Stimulated activated naive CD4-positive, alpha-beta T cell (primary cell): ENCODE measurements at regions not wholly inside any gene's neighbourhood (a gene's known extent, or its start where the extent isn't known, plus 50 kb on each side); places are given as distances from the start of the nearest gene placed in this dataset.

Experiments
- DNase-seq, 6 experiments: peaks; one replicate each; lab custom pipeline; 2025; lab: John Stamatoyannopoulos, UW

DNA sequence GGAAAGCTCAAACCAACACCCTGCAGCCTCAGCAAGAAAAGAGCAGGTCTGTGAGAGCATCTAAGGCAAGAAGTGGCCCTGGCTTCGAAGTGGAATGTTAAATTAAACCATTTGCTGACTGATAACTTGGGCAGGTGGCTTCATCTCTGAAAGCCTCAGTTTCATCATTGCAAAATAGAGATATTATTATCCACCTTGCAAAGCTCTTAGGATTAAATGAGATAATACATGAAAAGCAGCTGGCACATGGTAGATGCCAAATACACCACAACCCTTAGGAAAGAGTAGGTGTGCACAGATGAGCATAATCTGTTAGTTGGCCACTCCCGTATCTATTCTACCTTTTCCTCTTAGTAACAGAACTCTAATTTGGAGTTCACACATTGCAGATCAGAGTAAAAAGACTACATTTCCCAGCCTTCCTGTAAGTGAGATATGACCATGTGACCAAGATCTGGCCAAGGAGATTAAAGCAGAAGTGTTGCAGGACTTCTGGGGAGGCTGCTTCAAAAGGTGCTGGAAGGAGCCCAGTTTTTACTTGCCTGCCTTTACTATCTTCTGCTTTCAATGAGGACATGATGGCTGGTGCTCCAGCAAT, 288.7 kb downstream of the SOX9 start:
- no peak for DNase-seq

DNA sequence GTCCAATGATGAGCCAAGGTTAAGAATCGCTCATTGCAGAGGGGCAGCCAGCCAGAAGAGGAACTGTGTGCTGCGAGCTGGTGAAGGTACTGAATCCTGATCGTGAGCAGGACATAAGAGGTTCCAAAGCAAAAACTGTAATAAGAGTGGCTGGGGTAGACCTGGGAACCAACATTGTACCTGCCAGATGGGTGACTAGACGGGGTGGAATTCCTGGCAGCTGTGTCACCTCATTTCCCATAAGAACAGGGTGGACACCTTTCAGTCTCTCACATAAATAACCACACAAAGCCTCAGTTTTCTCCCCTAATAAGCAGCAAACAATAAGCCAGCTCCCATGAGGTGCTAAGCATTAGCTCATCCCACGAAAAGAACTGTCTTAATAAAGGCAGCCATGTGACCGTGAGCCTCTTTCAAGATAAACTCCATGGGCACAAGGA, 290.3 kb downstream of the SOX9 start:
- no peak for DNase-seq

DNA sequence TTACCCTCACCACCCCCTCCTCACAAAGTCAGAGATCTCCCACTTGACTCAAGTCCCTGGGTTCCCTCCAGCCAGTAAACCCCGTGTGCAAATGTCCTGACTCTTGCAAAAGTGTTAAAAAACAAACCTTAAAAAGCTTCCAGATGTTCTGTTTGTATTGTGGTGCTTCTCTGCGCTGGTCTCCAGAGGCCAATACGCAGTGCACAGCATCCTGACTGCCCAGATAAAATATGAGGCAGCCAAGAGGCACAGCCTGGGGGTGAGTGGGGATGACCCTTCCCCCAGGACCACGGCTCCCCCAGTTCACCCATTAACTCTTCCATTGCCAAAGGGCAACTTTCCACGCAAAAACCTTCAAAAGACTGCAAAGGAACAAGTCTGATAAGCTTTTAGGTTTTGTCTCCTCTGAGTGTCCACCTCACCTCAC, 291.8 kb downstream of the SOX9 start:
- no peak for DNase-seq

DNA sequence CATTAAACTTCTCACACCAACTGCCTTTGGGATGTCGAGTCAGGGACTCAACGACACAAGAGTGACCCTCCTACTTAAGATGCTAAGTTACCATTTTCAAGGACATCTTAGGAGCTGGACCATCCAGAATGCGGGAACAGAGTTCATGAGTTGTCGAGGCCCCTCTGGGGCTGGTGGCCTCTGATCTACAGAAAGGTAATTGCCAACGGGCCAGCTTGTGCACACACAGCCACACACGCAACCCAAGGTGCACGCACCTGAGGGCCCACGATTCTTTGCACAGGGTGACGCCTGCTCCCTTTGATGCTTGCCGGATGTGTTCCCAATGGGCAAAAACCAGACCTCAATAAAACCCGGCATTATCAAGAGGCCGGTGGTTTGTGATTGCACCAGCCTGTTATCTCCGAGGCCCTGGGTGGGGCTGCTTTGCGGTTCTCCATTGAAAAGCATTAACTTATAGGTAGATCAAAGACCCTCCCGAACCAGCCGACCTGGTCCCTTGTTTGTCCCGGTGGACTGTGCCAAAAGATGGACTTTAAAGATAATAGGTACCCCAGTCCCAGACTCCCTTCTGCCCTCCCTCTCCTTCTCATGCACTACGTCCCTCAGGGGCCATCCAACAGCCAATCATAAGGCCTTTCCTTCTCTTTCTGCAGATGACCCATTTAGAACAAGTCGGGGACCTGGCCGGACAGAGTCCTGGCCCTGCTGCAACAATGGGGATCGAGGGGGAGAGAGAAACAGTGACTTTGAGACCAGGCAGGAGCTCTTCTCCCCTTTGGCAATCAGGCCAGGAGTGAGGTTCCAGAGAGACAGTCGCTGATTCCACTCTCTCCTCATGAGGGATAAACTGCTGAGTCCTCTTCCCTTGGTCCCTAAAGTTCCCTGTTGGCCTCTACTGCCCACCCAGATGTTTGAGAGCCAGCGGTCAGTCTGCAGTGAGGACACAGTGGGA, 292.5 kb downstream of the SOX9 start:
- no peak for DNase-seq

DNA sequence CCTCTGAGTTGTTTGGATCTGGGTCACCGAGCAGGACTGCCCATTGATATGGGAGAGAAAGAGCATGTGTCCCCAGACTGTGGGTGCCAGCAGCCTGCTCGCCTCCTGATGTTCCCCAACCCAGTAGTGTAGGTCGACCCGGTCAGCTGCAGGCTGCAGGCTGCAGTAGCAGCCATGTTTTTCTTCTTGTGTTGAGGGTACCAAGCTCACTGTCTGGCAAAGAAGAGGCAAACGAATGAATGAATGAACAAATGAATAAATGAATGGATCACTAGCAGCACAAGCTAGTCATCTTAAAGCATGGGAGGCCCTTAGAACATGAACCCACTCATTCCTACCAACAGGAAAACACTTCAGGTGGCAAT, 293.2 kb downstream of the SOX9 start:
- no peak for DNase-seq

DNA sequence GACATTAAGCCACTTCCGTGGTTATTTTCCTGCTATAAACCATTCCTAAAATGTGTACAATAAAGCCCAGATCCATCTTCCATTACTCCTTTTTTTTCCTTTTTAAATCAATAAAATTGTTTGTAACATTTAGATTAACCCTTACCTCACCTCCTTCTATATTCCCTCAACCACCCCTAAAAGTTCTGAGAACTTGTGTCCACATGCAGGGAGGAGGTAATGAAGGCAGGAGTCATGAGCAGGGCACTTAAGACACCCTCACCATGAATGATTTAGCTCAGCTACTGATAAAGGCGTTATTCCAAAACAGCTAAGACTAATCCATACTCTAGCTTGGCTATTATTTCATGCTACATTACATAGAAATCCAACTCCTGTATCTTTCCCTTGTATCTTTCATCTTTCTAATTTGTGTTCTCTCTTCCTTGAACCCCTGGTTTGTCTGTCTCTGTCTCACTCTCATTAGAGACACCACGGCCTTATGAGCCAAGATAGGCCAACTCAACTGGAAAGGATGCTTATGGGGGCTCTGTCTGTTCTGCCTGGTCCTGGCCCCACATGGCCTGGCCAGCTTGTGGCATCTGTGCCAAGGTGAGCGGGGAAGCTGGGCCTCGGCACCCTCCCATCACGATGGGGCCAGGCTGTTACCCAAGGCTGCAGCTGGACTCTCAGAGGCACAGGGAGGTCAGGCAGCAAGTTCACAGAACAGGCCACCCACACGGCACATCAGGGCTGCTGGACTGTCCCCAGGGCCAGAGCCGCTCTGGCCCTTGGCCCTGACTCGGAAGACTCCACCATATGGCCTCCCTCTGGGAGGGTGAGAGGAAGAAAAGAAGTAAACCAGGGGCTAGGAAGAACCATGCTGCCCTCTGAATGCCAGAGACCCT, 294.4 kb downstream of the SOX9 start:
- no peak for DNase-seq

DNA sequence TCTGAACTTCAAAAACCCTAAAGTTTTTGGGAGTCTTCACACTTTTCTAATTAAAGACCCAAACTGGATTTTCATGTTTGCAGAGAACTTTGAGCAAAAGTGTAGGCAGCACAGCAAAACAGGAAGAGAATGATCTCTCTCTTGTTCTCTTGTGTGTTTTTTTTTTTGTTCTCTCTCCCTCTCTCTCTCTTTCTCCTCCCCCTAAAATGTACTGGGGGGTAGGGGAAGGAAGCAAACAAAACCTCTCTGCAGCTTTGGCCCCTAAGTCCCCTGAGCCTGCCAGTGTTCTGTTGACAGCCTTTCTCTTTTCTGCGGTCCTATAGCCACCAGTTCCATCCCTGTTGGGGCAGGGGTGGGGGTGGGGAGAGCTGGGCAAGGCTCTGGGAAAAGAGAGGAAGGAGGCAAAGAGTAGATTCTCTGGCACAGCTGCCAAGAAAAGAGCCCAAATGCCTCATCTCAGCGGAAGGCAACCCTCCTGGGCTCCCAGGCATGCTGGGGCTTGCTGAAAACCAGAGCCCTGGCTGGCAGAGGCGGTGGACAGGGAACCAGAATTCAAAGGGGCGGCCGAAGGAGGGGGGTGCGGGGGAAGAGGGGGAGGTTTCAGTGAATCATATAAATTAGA, 295.3 kb downstream of the SOX9 start:
- DNase-seq, result no peak

DNA sequence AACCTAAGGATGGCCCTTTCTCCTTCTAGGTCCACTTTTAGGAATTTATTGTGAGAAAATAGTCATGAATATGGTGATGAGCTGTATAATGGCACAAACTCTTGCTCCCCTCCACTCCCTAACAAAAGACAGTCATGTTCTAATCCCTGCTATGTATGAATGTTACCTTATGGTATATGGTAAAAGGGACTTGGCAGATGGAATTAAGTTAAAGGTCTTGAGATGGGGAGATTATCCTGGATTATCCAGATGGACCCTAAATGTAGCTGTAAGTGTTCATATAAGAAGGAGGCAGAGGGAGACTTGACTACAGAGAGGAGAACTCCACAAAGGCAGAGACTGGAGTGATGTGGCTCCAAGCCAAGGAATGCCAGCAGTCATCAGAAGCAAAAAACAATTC, 296.1 kb downstream of the SOX9 start:
- no peak for DNase-seq

DNA sequence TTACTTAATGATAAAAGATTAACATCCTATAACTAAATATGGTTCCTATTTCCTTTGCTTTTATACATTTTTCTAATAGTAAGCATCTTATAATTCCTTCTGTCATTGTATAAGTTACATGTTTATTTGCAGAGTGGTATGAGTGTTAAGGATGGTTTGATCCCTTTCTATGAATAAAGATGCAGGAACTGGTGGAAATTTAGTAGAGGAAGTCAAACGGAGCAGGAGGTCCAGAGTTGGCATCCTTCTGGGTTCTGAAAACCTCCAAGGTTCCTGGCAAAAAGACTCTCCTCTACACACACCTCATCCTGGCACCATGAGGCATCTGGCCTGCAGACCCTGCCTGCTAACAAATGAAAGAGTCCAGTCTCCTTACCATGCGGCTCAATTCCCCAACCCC, 296.8 kb downstream of the SOX9 start:
- DNase-seq, result no peak

DNA sequence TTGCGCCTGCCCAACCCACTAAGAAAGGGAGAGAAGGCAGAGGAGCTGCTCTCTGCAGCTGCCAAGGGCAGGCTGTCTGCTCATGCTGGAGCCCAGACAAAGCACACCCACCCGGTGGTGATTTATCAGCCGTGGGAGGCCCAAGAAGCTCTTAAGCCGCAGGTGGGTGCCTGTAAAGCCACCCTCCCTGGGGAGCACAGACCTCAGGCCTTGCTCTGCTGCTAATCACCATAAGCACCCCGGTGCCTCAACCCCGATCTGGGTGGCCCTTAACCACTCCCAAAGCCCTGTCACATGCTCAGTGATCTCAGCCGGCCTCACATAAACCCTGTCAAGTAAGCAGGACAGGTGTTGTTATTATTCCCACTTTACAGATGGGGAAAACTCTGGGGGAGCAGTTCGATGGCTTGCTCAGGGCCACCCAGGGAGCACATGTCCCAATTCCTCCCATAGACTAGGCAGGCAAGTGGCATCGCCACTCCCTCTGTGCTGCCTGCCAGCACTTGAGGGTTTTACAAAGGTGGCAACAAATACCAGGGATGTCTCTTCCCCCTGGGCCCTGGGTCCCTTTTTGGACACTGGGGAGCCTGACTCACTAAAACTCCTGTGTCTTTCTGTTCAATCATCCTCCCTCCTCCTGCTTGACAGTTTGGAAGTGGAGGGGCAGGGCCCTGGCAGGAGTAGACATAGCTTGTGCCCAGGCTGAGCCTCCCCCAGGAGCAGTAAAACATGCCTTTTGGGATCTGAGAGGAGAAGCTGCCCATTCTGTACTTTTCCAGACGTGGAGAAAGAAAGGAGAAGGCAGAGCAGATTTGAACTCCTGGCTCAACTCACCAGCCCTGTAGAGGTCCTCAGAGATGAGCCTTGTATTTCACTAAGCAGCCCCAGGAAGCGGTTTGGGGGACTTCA, 299.3 kb downstream of the SOX9 start:
- DNase-seq, result no peak

DNA sequence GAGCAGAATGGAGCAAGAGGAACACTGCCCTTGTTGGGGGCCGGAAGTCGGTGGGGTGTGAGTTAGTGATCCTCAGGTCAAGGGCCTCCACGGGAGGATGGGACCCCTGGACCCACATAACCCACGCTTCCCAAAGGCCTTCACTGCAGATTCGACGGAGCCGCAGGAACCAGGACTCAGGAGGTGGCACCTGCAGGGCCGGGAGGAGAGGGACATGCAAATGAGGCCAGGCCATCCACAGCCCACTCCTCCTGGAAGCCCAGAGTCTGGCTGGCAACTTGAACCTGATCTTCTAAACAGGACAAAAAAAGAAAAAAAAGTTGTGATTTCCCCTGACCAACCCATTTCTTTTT, 299.9 kb downstream of the SOX9 start:
- DNase-seq, result no peak

DNA sequence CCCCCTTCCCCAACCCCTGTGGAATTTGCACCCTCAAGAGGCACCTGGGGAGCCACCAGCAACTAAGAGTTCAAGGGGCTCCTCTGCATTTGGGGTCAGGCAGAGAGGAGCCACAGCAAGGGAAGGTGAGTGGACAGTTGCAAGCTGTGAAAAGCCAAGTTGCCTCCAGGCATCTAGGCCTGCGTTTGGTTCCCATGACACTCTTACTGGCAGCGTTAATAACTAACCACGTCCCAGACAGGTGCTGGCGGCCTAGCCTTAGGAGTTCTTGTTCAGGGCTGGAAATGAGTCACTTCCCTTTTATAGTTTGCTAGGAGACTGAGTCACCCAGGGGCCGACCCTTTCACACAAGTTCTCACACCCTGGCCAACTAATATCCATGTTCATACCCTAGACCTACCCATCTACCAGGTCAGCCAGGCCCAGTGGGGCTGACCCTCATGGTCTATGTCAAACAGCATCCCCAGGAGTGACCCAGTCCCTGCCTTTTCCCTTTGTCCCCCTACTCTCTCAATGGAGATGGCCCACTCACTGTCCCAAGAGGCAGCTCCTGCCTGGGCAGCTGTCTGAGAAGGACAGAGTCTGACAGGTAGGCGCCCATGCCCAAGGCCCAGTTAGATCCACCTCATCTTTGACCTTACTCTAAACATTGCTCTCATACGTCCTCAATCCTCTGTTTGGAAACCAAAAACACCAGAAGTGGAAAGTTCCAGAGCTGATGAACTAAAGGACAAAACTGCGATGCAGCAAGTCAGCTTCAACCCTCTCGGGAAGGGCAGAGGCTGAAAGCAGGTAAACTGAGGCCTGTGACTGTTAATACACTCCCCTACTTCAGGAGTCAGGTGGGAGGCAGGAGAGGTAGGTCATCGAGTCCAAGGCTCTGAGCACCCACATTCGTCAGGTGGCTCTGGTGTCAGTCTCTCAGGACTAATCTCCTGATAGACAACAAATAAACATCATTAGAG, 300.6 kb downstream of the SOX9 start:
- no peak for DNase-seq

DNA sequence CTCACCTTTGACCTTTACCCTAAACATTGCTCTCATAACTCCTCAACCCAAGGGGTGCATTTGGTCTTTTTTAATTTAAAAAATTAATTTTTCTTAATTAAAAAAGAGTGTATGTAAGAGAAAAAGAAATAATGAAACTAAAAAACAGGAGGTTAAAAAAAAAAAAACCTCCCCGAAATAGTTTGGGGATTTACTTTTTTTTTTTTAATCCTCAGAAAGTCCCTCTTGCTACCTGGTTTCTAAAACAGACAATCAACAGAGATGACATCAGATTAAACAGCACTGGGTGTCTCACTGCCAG, 301.3 kb downstream of the SOX9 start:
- DNase-seq, result no peak

DNA sequence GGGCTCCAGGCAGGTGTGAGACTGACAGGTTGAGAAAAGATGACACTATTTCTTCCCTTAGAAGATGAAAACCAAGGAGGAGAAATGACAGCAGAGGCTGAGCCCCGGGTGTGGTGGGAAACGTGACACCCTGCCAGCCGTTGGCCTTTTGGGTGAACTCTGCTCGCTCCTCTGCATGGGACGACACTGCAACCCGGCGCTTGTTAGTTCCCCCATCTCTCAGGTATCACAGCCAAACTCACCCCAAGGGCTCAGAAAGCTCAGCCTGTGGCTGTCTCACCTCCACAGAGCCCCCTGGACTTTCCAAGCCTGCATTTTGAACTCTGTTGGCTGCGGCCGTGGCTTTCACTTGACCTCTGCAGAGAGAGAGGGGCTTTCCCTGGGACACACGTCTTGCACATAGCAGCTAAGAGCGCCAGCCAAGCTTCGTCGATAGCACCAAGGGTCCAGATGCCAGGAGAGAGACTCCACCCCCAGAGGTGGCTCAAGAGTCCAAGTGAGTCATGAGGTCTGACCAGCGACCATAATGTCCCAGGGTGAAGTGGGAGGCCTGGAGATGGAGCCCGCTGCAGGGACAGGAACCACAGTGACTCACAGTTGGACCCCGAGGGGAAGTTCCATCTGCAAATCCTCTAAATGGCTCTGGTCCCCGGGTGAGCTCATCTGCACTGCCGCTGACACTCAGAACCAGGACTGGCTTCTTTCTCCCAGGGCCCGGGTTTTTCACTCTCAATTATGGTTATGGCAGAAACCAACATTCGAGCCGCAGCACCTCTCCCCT, 301.9 kb downstream of the SOX9 start:
- no peak for DNase-seq

DNA sequence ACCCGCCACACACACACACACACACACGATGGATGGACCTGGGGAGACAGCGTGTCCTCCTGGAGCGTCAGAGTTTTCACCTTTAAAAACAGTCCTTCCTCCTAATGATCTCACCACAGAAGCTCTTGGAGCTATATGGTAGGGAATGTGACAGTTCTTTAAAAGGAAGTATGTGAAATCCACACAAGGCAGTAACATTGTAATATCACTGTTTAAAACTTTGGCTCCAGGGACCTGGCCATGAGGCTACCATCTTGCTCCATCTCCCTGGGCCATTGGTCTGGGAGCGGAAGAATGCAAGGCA, 302.4 kb downstream of the SOX9 start:
- DNase-seq, result no peak

DNA sequence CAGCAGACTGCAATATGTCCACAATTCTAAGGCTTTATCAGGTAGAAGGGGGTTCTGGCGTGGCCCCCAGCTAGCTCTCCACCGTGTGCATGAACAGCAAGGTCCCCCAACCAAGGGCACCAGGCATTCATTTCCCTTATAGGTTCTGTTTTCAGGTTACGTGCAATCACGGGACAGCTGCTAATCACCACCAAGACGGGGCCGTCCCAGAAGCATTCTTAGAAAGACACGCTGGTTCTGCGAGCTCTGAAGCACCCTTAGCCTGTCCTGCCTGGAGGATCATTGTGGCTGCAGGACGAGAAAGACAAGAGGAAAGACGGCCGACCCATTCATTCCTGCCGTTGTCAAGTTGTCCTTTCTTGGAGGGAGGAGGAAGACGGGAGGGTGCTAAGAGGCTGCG, 302.9 kb downstream of the SOX9 start:
- no peak for DNase-seq

DNA sequence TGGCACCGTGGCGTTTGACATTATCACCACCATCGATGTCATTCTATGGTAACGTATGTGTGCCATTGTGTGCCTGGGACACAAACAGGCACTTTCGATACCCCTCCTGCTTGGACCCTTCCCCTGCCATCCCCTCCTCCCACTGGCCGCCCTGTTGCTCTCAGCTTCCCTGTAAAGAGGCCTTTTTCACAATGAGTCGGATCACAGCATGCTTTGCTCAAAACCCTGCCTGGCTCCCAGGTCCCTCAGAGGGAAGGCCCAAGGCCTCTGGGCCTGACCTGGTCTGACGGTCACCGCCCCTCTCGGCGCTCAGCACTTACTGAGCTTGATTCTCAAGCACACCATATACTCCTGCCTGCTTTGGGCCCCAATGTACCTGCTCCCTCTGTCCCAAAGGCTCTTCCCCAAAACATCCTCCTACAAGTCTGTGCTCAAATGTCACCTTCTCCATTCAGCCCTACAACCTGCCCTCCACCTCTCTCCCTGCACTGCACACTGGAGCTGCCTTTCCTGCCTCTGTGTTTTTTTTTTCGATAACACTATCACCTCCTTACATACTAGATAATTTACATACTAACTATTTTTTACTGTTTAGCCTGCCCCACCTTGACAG, 303.8 kb downstream of the SOX9 start:
- DNase-seq, result no peak

DNA sequence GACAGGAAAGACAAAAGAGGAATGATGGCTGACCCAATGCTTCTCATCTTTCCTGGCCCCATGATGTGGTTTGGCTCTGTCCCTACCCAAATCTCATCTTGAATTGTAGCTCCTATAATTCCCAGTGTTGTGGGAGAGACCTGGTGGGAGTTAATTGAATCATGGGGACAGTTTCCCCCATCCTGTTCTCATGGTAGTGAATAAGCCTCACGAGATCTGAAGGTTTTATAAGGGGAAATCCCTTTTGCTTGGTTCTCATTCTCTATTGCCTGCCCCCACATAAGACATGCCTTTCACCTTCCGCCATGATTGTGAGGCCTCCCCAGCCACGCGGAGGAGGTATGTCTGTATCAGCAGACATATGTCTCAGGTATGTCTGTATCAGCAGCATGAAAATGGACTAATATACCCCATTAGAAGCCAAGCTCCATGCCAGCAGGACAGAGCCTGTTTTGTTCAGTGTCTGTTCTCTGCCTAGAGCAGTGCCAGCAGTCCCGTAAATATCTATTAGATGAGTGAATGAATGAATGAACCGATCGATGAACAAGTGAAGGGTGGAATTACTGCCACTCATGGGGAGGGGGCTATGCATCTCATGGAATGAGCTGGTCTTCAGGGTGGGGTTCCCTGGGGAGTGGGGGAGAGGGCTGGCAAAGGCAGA, 304.4 kb downstream of the SOX9 start:
- DNase-seq, result no peak

DNA sequence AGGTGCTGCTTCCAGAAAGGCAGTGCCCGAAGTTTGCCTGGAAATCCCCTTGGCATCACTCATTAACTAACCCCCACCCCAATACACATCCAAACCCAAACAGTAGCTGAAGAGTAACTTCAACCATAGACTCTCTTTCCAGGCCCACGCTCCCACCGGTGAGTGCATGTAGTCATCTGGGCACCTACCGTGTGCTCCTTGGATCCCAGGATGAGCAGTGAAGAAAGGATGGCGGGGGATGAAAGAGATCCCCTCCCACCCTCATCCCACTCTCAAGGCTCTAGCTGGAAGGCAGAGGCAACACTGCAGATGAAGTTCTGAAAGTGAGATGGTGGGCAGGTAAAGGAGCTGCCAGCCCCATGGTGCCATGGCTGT, 305.0 kb downstream of the SOX9 start:
- DNase-seq, result no peak
